ENCODE measurements at regions not wholly inside any gene's neighbourhood (a gene's known extent, or its start where the extent isn't known, plus 50 kb on each side); places are given as distances from the start of the nearest gene placed in this dataset.

DNA sequence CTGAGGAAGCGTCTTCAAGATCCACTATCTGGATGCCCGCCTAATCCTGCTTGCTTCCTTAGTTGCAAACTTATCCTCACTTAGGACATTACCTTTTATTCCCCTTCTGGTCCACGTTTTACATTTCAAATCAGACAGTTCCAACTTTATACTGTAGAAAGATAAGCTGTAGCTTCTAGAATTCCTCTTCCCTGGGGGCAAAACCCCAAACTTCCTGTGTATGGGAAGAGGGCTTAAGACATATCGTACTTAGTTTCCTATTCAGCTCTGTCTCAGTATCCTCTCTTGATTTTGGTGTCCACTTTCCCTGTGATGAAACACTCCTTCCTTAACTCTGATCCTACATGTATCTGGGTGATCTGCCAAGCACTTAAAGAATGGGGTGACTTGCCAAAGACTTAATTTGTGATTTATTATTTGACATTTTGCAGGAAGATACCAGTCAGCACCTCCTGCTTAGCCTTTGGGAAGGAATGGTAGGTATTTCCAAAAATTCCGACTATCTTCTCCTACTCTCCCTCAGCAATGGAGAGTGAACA, 245.2 kb downstream of the CDCA7 start:
- H3K27ac ChIP-seq, result no peak overlapping the region
- no peaks in the 10 kb centered on the region for H3K36me3 ChIP-seq
- no peaks in the 10 kb centered on the region for H3K9me3 ChIP-seq
- 77 to 90% methylated on average over 5 of the region's 5 CpGs for WGBS, 2 donors (ENCODE audit: low coverage in 1 of 2)
- H3K4me1 ChIP-seq, result no peaks in the 10 kb centered on the region
- TF ChIP-seq EP300 (IDR thresholded peaks at IDR 0.05) (no peak), POLR2A (IDR thresholded peaks at IDR 0.05) (no peak), POLR2AphosphoS5 (IDR thresholded peaks at IDR 0.05) (no peak)
- TF ChIP-seq, protein P1, sequence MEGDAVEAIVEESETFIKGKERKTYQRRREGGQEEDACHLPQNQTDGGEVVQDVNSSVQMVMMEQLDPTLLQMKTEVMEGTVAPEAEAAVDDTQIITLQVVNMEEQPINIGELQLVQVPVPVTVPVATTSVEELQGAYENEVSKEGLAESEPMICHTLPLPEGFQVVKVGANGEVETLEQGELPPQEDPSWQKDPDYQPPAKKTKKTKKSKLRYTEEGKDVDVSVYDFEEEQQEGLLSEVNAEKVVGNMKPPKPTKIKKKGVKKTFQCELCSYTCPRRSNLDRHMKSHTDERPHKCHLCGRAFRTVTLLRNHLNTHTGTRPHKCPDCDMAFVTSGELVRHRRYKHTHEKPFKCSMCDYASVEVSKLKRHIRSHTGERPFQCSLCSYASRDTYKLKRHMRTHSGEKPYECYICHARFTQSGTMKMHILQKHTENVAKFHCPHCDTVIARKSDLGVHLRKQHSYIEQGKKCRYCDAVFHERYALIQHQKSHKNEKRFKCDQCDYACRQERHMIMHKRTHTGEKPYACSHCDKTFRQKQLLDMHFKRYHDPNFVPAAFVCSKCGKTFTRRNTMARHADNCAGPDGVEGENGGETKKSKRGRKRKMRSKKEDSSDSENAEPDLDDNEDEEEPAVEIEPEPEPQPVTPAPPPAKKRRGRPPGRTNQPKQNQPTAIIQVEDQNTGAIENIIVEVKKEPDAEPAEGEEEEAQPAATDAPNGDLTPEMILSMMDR (IDR thresholded peaks at IDR 0.05), result no peak
- no peak overlapping the region for H3K4me3 ChIP-seq
- no peak for ATAC-seq
- H3K27me3 ChIP-seq, result no peaks in the 10 kb centered on the region

- Histone ChIP-seq H3K4me1 (no peaks in the 10 kb centered on the region), H3K27ac (no peak overlapping the region), H3K4me3 (no peak overlapping the region), H3K9me3 (no peaks in the 10 kb centered on the region), H3K36me3 (no peaks in the 10 kb centered on the region), H3K27me3 (no peaks in the 10 kb centered on the region)
- ATAC-seq, result no peak
- 89 to 94% methylated on average over 5 to 6 of the region's 6 CpGs for WGBS, 2 donors (ENCODE audit: low coverage in 1 of 2)
- TF ChIP-seq POLR2A (IDR thresholded peaks at IDR 0.05) (no peak), POLR2AphosphoS5 (IDR thresholded peaks at IDR 0.05) (no peak), EP300 (IDR thresholded peaks at IDR 0.05) (no peak)
- TF ChIP-seq, protein P1 (IDR thresholded peaks at IDR 0.05), result no peak
Observed at GRCh38 chr2:173602153-173602795, 247.6 kb downstream of the CDCA7 start.

GRCh38 chr2:173605994-173606393, 251.3 kb downstream of the CDCA7 start:
- Histone ChIP-seq H3K27ac (no peak overlapping the region), H3K4me1 (no peaks in the 10 kb centered on the region), H3K27me3 (no peaks in the 10 kb centered on the region), H3K36me3 (no peaks in the 10 kb centered on the region), H3K9me3 (no peaks in the 10 kb centered on the region), H3K4me3 (no peak overlapping the region)
- no peak for ATAC-seq
- TF ChIP-seq EP300 (IDR thresholded peaks at IDR 0.05) (no peak), POLR2A (IDR thresholded peaks at IDR 0.05) (no peak), POLR2AphosphoS5 (IDR thresholded peaks at IDR 0.05) (no peak)
- TF ChIP-seq, protein P1 (IDR thresholded peaks at IDR 0.05), result no peak
- 0 to 48% methylated on average over 1 of the region's 1 CpG for WGBS, 2 donors (ENCODE audit: low coverage in 1 of 2)

DNA sequence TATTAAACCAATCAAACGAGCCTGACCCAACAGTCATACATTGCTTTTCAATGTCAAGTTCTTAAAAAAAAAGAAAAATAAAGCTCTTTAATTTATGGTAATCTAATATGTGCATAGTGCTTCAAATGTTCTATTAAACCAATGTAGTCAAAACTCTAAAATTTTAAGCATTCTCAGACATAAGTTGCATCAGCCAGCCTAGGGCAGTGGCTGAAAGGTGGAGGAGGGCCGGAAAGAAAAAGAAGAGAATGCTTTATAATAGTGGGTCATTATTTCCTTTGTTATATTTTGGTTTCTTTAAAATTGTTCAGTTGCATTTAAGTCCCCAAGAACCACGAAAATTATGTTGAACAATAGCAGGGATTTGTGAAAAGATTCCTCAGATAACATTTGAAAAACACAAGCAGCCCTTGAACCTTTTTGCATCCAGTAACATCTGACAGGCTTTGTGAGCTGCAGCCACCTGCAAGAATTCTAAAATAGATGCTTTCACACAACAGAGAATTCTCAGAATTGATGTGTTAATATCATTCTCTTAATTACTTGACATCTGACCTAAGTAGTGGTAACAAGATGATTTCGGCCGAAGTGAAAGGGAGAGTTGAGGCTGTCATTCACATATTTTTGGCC, 252.1 kb downstream of the CDCA7 start:
- no peaks in the 10 kb centered on the region for H3K9me3 ChIP-seq
- TF ChIP-seq, protein P1 (IDR thresholded peaks at IDR 0.05), result no peak
- TF ChIP-seq POLR2AphosphoS5 (IDR thresholded peaks at IDR 0.05) (no peak), POLR2A (IDR thresholded peaks at IDR 0.05) (no peak), EP300 (IDR thresholded peaks at IDR 0.05) (no peak)
- H3K4me1 ChIP-seq, result no peaks in the 10 kb centered on the region
- no peak overlapping the region for H3K4me3 ChIP-seq
- H3K27ac ChIP-seq, result no peak overlapping the region
- no peaks in the 10 kb centered on the region for H3K36me3 ChIP-seq
- 61 to 77% methylated on average over 5 of the region's 5 CpGs for WGBS, 2 donors (ENCODE audit: low coverage in 1 of 2)
- H3K27me3 ChIP-seq, result no peaks in the 10 kb centered on the region
- ATAC-seq, result no peak

All from gastroesophageal sphincter (tissue), 4 donors.